HL-60 (cell line): ENCODE measurements at regions not wholly inside any gene's neighbourhood (a gene's known extent, or its start where the extent isn't known, plus 50 kb on each side); places are given as distances from the start of the nearest gene placed in this dataset.

Experiments used
- DNase-seq, 2 experiments: peaks; one replicate each; pipeline ENCODE4 v3.0.0-alpha.2; 2010 to 2020; ENCODE audit warnings: low read depth in 1 of 2, low spot score in 1 of 2
- H3K27ac ChIP-seq: fragments of 250-450 bp; sonication (Bioruptor Pico); replicated peaks from 2 replicates; pipeline ENCODE4 v1.5.1; 2020; ENCODE audit warnings: mild to moderate bottlenecking, moderate library complexity
- H3K27me3 ChIP-seq: fragments of 250-450 bp; sonication (Bioruptor Pico); 2 replicates; pipeline ENCODE4 v1.5.1; 2021; ENCODE audit warnings: mild to moderate bottlenecking, moderate library complexity; ENCODE audit not compliant: insufficient read depth, poor library complexity, severe bottlenecking
- H3K4me3 ChIP-seq: replicated peaks from 2 replicates; pipeline ENCODE4 v1.5.1; 2011; ENCODE audit warnings: mild to moderate bottlenecking, control low read depth, low read length; ENCODE audit not compliant: insufficient read depth
- CTCF ChIP-seq: IDR thresholded peaks from one replicate; pipeline ENCODE4 v1.5.1; 2011; ENCODE audit warnings: low read length, control low read depth, inconsistent platforms; ENCODE audit not compliant: insufficient read depth
- GABPA ChIP-seq: IDR thresholded peaks from 2 replicates; pipeline ENCODE4 v1.6.1; 2012; ENCODE audit warnings: low read depth
- POLR2AphosphoS5 ChIP-seq: IDR thresholded peaks from 2 replicates; pipeline ENCODE4 v1.6.1; 2012; ENCODE audit warnings: low read depth
- SPI1 ChIP-seq: IDR thresholded peaks from 2 replicates; pipeline ENCODE4 v1.6.1; 2012; ENCODE audit warnings: low read depth, mild to moderate bottlenecking, borderline replicate concordance
- TF ChIP-seq, protein P1 (sequence below): IDR thresholded peaks from 2 replicates; pipeline ENCODE4 v1.6.1; 2012; ENCODE audit warnings: low read depth; ENCODE audit not compliant: insufficient replicate concordance

GRCh38 chr18:73235921-73236320, 368.1 kb upstream of the NETO1 start:
- no peaks in the 10 kb centered on the region for H3K27me3 ChIP-seq
- H3K4me3 ChIP-seq: no peak overlapping the region
- TF ChIP-seq SPI1 (no peak), POLR2AphosphoS5 (no peak), CTCF (no peak), GABPA (no peak)
- TF ChIP-seq, protein P1, sequence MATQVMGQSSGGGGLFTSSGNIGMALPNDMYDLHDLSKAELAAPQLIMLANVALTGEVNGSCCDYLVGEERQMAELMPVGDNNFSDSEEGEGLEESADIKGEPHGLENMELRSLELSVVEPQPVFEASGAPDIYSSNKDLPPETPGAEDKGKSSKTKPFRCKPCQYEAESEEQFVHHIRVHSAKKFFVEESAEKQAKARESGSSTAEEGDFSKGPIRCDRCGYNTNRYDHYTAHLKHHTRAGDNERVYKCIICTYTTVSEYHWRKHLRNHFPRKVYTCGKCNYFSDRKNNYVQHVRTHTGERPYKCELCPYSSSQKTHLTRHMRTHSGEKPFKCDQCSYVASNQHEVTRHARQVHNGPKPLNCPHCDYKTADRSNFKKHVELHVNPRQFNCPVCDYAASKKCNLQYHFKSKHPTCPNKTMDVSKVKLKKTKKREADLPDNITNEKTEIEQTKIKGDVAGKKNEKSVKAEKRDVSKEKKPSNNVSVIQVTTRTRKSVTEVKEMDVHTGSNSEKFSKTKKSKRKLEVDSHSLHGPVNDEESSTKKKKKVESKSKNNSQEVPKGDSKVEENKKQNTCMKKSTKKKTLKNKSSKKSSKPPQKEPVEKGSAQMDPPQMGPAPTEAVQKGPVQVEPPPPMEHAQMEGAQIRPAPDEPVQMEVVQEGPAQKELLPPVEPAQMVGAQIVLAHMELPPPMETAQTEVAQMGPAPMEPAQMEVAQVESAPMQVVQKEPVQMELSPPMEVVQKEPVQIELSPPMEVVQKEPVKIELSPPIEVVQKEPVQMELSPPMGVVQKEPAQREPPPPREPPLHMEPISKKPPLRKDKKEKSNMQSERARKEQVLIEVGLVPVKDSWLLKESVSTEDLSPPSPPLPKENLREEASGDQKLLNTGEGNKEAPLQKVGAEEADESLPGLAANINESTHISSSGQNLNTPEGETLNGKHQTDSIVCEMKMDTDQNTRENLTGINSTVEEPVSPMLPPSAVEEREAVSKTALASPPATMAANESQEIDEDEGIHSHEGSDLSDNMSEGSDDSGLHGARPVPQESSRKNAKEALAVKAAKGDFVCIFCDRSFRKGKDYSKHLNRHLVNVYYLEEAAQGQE: no peak
- H3K27ac ChIP-seq: no peak overlapping the region
- DNase-seq: no peak

DNA sequence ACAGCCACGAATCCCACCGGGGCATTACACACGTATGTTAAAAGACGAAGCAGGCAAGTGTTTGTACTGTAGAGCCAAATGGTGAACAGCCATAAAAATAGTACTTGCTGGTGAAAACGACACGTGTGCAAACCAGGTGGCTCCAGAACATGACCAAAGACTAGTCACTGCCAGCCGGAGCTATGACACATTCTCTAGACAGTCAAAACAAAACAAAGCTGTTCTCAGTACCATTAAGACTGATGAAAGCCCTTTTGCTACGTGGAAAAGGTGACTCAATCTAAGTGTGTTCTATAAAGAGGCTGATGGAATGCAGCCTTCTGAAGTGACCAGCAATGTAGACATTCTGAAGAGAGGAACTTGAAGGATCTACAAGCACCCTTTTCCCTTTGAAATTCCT, 367.7 kb upstream of the NETO1 start:
- no peak overlapping the region for H3K4me3 ChIP-seq

GRCh38 chr18:73232933-73233332, 365.1 kb upstream of the NETO1 start:
- TF ChIP-seq CTCF (no peak), SPI1 (no peak), POLR2AphosphoS5 (no peak), GABPA (no peak)
- TF ChIP-seq, protein P1: no peak
- H3K27ac ChIP-seq: no peak overlapping the region
- no peak overlapping the region for H3K4me3 ChIP-seq
- no peaks in the 10 kb centered on the region for H3K27me3 ChIP-seq
- DNase-seq: no peak

More for the DNA sequence above, 367.7 kb upstream of the NETO1 start:
- Histone ChIP-seq H3K27me3 (no peaks in the 10 kb centered on the region), H3K27ac (no peak overlapping the region)
- DNase-seq: no peak
- TF ChIP-seq GABPA: no peak
- TF ChIP-seq POLR2AphosphoS5: no peak
- TF ChIP-seq SPI1: no peak
- TF ChIP-seq, protein P1: no peak
- TF ChIP-seq CTCF: no peak
